Osteocyte (in vitro differentiated cells): ENCODE measurements at regions not wholly inside any gene's neighbourhood (a gene's known extent, or its start where the extent isn't known, plus 50 kb on each side); places are given as distances from the start of the nearest gene placed in this dataset.
"Not testable (repeated sequence)": the region's sequence is repeated elsewhere in the genome, so short reads cannot be mapped to it uniquely, and the experiment has no call there.

ENCODE experiments used
- DNase-seq: peaks from one replicate; pipeline ENCODE4 v3.0.0; 2021; ENCODE audit warnings: mixed read lengths; ENCODE audit not compliant: unreplicated experiment; ENCODE audit errors: extremely low spot score
- H3K27ac Mint-ChIP-seq: one replicate; pipeline ENCODE4 v1.8.0; 2021; ENCODE audit warnings: mild to moderate bottlenecking, mixed read lengths; ENCODE audit not compliant: unreplicated experiment
- H3K27me3 Mint-ChIP-seq: one replicate; pipeline ENCODE4 v1.8.0; 2021; ENCODE audit warnings: mixed read lengths; ENCODE audit not compliant: unreplicated experiment
- H3K36me3 Mint-ChIP-seq: one replicate; pipeline ENCODE4 v1.8.0; 2021; ENCODE audit warnings: mixed read lengths; ENCODE audit not compliant: unreplicated experiment
- H3K4me1 Mint-ChIP-seq: one replicate; pipeline ENCODE4 v1.8.0; 2021; ENCODE audit warnings: mixed read lengths; ENCODE audit not compliant: unreplicated experiment
- H3K4me3 Mint-ChIP-seq: one replicate; pipeline ENCODE4 v1.8.0; 2021; ENCODE audit warnings: mild to moderate bottlenecking, moderate library complexity, mixed read lengths; ENCODE audit not compliant: unreplicated experiment
- H3K9me3 Mint-ChIP-seq: one replicate; pipeline ENCODE4 v1.8.0; 2021; ENCODE audit warnings: mixed read lengths; ENCODE audit not compliant: unreplicated experiment
- TF ChIP-seq, protein P1 (sequence below): fragments of 200-600 bp; sonication (generic); IDR thresholded peaks from 2 replicates; pipeline ENCODE4 v1.5.0; 2021; ENCODE audit warnings: antibody characterized with exemption, mild to moderate bottlenecking, moderate library complexity

- no peak for DNase-seq
- Mint-ChIP-seq H3K4me3 (no peak overlapping the region), H3K9me3 (peaks cover 7% of the 10 kb centered on the region), H3K36me3 (no peaks in the 10 kb centered on the region), H3K27ac (no peak overlapping the region), H3K4me1 (peaks cover 13% of the 10 kb centered on the region), H3K27me3 (no peaks in the 10 kb centered on the region)
- TF ChIP-seq, protein P1, sequence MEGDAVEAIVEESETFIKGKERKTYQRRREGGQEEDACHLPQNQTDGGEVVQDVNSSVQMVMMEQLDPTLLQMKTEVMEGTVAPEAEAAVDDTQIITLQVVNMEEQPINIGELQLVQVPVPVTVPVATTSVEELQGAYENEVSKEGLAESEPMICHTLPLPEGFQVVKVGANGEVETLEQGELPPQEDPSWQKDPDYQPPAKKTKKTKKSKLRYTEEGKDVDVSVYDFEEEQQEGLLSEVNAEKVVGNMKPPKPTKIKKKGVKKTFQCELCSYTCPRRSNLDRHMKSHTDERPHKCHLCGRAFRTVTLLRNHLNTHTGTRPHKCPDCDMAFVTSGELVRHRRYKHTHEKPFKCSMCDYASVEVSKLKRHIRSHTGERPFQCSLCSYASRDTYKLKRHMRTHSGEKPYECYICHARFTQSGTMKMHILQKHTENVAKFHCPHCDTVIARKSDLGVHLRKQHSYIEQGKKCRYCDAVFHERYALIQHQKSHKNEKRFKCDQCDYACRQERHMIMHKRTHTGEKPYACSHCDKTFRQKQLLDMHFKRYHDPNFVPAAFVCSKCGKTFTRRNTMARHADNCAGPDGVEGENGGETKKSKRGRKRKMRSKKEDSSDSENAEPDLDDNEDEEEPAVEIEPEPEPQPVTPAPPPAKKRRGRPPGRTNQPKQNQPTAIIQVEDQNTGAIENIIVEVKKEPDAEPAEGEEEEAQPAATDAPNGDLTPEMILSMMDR = no peak
These were observed 486.4 kb downstream of the PLPP3 start for GRCh38 chr1:56092684-56093570.

- DNase-seq, H3K27ac Mint-ChIP-seq, H3K27me3 Mint-ChIP-seq, H3K36me3 Mint-ChIP-seq, H3K4me3 Mint-ChIP-seq, H3K4me1 Mint-ChIP-seq: not testable (repeated sequence)
- peaks cover 13% of the 10 kb centered on the region for H3K9me3 Mint-ChIP-seq
These were observed 489.5 kb downstream of the PLPP3 start for GRCh38 chr1:56089826-56090225.

DNA sequence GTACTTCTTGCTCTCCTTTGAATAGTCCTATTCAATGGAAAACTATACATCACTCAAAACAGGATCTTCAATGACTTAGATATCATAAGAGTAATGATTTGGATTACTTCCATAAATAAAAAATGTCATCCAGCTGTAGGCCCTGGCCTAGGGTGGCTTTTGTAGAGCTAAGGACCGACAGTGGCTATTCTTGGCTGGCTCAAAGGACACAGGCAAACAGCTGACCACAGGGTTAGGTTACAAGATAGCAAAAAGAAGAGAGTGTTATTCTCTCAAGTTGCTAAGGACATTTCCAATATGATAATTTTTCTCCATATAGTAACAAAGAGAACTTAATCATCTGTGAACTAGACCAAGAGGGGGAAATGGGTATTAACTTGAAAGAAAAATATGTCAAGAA is 495.1 kb downstream of the PLPP3 start:
- TF ChIP-seq, protein P1 = no peak
- peaks cover 20% of the 10 kb centered on the region for H3K4me1 Mint-ChIP-seq

DNA sequence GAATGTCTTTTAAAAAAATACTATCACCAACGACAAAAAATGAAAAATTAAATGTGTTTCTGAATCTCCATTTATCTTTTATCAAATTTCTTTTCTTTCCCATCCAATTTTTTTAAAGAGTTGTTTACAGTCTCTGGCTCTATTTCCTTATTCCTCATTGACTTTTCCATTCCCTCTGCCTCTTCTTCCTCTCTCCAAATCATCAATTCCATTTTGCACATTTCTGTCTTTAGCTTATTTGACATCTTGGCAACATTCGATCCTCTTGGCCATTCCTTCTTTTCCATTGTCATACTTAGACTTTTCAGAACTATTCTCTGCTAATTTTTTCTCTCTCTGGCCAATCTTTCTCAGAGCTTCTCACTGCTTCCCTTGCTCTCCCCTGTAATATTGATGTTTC is 497.6 kb downstream of the PLPP3 start:
- H3K4me3 Mint-ChIP-seq = no peak overlapping the region
- no peaks in the 10 kb centered on the region for H3K27me3 Mint-ChIP-seq
- H3K27ac Mint-ChIP-seq = peak overlapping the region; percentile 9
- H3K4me1 Mint-ChIP-seq = peaks cover 25% of the 10 kb centered on the region
- no peaks in the 10 kb centered on the region for H3K36me3 Mint-ChIP-seq
- no peak for DNase-seq
- H3K9me3 Mint-ChIP-seq = peaks cover under 1% of the 10 kb centered on the region
- TF ChIP-seq, protein P1 = no peak

More for the DNA sequence above, 495.1 kb downstream of the PLPP3 start:
- Mint-ChIP-seq H3K4me3 (no peak overlapping the region), H3K27ac (no peak overlapping the region), H3K36me3 (no peaks in the 10 kb centered on the region), H3K27me3 (no peaks in the 10 kb centered on the region), H3K9me3 (peaks cover 13% of the 10 kb centered on the region)
- no peak for DNase-seq

DNA sequence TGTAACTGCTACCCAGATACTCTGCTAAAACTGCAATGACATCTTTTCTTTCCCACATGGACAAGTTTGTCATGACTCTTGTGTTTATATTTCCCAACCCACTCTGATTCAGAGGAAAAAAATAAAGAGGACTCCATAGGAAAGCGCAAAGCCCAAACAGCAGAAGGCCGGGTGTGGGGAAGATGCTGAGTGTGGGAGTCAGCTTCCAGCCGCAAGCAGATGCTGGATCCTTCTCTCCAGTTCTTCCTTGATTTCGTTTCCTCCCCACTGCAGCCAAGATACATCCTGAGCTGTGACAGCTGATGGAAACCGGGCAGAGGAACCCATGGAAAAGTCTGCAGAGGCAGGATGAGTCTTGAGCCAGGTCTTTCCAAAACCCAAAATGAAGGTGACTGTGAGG is 498.2 kb downstream of the PLPP3 start:
- Mint-ChIP-seq H3K27me3 (no peaks in the 10 kb centered on the region), H3K4me1 (peaks cover 25% of the 10 kb centered on the region), H3K4me3 (no peak overlapping the region), H3K27ac (peak overlapping the region; percentile 74), H3K36me3 (no peaks in the 10 kb centered on the region), H3K9me3 (no peaks in the 10 kb centered on the region)
- no peak for DNase-seq
- TF ChIP-seq, protein P1 = no peak
